ENCODE measurements at regions not wholly inside any gene's neighbourhood (a gene's known extent, or its start where the extent isn't known, plus 50 kb on each side); places are given as distances from the start of the nearest gene placed in this dataset.
"Not testable (repeated sequence)": the region's sequence is repeated elsewhere in the genome, so short reads cannot be mapped to it uniquely, and the experiment has no call there.

- DNase-seq: no peak
Observed at GRCh38 chr21:38614558-38614957, 116.3 kb upstream of the ERG start.

- no peak for DNase-seq
Observed at GRCh38 chr21:38619480-38619879, 121.2 kb upstream of the ERG start.

GRCh38 chr21:38619992-38620479 lies 121.8 kb upstream of the ERG start:
- no peak for DNase-seq

GRCh38 chr21:38621132-38621531 lies 122.9 kb upstream of the ERG start:
- DNase-seq: no peak

- no peak for DNase-seq
Observed at GRCh38 chr21:38622081-38622826, 124.0 kb upstream of the ERG start.

GRCh38 chr21:38622827-38623209 lies 124.5 kb upstream of the ERG start:
- DNase-seq: no peak

GRCh38 chr21:38623552-38623951 lies 125.3 kb upstream of the ERG start:
- no peak for DNase-seq

- DNase-seq: no peak
Observed at GRCh38 chr21:38625000-38625399, 126.7 kb upstream of the ERG start.

GRCh38 chr21:38626306-38626705 lies 128.0 kb upstream of the ERG start:
- DNase-seq: no peak

GRCh38 chr21:38628349-38628748 lies 130.1 kb upstream of the ERG start:
- no peak for DNase-seq

- no peak for DNase-seq
Observed at GRCh38 chr21:38631206-38631605, 132.9 kb upstream of the ERG start.

- no peak for DNase-seq
Observed at GRCh38 chr21:38631676-38632075, 133.4 kb upstream of the ERG start.

GRCh38 chr21:38637161-38637560 lies 138.9 kb upstream of the ERG start:
- DNase-seq: no peak

- no peak for DNase-seq
Observed at GRCh38 chr21:38639571-38640354, 141.5 kb upstream of the ERG start.

- DNase-seq: not testable (repeated sequence)
Observed at GRCh38 chr21:38640355-38640742, 142.1 kb upstream of the ERG start.

- no peak for DNase-seq
Observed at GRCh38 chr21:38643404-38644023, 145.2 kb upstream of the ERG start.

- DNase-seq: no peak
Observed at GRCh38 chr21:38645282-38645681, 147.0 kb upstream of the ERG start.

GRCh38 chr21:38646213-38646837 lies 148.0 kb upstream of the ERG start:
- DNase-seq: no peak

GRCh38 chr21:38649120-38649519 lies 150.8 kb upstream of the ERG start:
- no peak for DNase-seq

GRCh38 chr21:38651570-38651969 lies 153.3 kb upstream of the ERG start:
- DNase-seq: no peak

- DNase-seq: no peak
Observed at GRCh38 chr21:38652396-38652795, 153.3 kb upstream of the ETS2 start.

- DNase-seq: no peak
Observed at GRCh38 chr21:38654580-38654979, 151.1 kb upstream of the ETS2 start.

- DNase-seq: no peak
Observed at GRCh38 chr21:38658511-38658910, 147.2 kb upstream of the ETS2 start.
